Dermis blood vessel endothelial cell (primary cell): ENCODE measurements at regions not wholly inside any gene's neighbourhood (a gene's known extent, or its start where the extent isn't known, plus 50 kb on each side); places are given as distances from the start of the nearest gene placed in this dataset.

ENCODE experiments used
- DNase-seq: peaks from one replicate; pipeline ENCODE4 v3.0.0; 2010

GRCh38 chr18:56545464-56545863 is 92.9 kb downstream of the TXNL1 start:
- no peak for DNase-seq

- no peak for DNase-seq
Measured at GRCh38 chr18:56542476-56542875, 95.9 kb downstream of the TXNL1 start.

GRCh38 chr18:56541793-56542192 is 96.6 kb downstream of the TXNL1 start:
- DNase-seq: no peak

- no peak for DNase-seq
Measured at GRCh38 chr18:56541340-56541739, 97.1 kb downstream of the TXNL1 start.

GRCh38 chr18:56538746-56539145 is 99.6 kb downstream of the TXNL1 start:
- DNase-seq: no peak

- no peak for DNase-seq
Measured at GRCh38 chr18:56532176-56532840, 106.1 kb downstream of the TXNL1 start.

- DNase-seq: no peak
Measured at GRCh38 chr18:56522816-56523215, 115.6 kb downstream of the TXNL1 start.

- no peak for DNase-seq
Measured at GRCh38 chr18:56521263-56521662, 117.1 kb downstream of the TXNL1 start.

- DNase-seq: no peak
Measured at GRCh38 chr18:56517761-56518160, 120.6 kb downstream of the TXNL1 start.

GRCh38 chr18:56517196-56517595 is 121.2 kb downstream of the TXNL1 start:
- no peak for DNase-seq

- DNase-seq: no peak
Measured at GRCh38 chr18:56516789-56517188, 121.6 kb downstream of the TXNL1 start.

- DNase-seq: no peak
Measured at GRCh38 chr18:56515522-56515921, 122.9 kb downstream of the TXNL1 start.

GRCh38 chr18:56511996-56512395 is 126.4 kb downstream of the TXNL1 start:
- DNase-seq: no peak

GRCh38 chr18:56510108-56510507 is 128.3 kb downstream of the TXNL1 start:
- DNase-seq: no peak

GRCh38 chr18:56509656-56510055 is 128.7 kb downstream of the TXNL1 start:
- no peak for DNase-seq

- DNase-seq: peak; percentile 43
Measured at GRCh38 chr18:56508370-56509036, 129.9 kb downstream of the TXNL1 start.

- DNase-seq: no peak
Measured at GRCh38 chr18:56505971-56506370, 132.4 kb downstream of the TXNL1 start.

GRCh38 chr18:56505293-56505692 is 133.1 kb downstream of the TXNL1 start:
- no peak for DNase-seq

GRCh38 chr18:56501896-56502295 is 136.5 kb downstream of the TXNL1 start:
- DNase-seq: peak; percentile 49

- DNase-seq: no peak
Measured at GRCh38 chr18:56495884-56496283, 142.5 kb downstream of the TXNL1 start.

GRCh38 chr18:56493531-56493930 is 144.9 kb downstream of the TXNL1 start:
- no peak for DNase-seq

GRCh38 chr18:56492136-56492535 is 146.3 kb downstream of the TXNL1 start:
- DNase-seq: no peak

GRCh38 chr18:56490942-56491341 is 147.4 kb downstream of the TXNL1 start:
- DNase-seq: no peak

GRCh38 chr18:56489893-56490292 is 148.5 kb downstream of the TXNL1 start:
- DNase-seq: no peak

- no peak for DNase-seq
Measured at GRCh38 chr18:56488739-56489138, 149.7 kb downstream of the TXNL1 start.
